Natural killer cell (primary cell): ENCODE measurements at regions not wholly inside any gene's neighbourhood (a gene's known extent, or its start where the extent isn't known, plus 50 kb on each side); places are given as distances from the start of the nearest gene placed in this dataset.

Source experiments
- ATAC-seq, 3 donors: fragments of 150-1000 bp in 2 of 3; fragments of 200-7000 bp in 1 of 3; cut with Tn5 transposase; 1 replicate in 1 of 3; 2 replicates in 2 of 3; pipeline ENCODE4 v1.10.0; 2021; ENCODE audit warnings: mild to moderate bottlenecking in 2 of 3, moderate library complexity in 2 of 3
- DNase-seq, 2 donors: peaks; one replicate each; pipeline versions ENCODE4 v3.0.0 to v3.0.0-alpha.2; 2013 to 2021; ENCODE audit warnings: mixed read lengths in 1 of 2
- H3K27ac ChIP-seq: one replicate; pipeline ENCODE4 v1.5.1; 2013; ENCODE audit warnings: mild to moderate bottlenecking, low read length
- H3K27me3 ChIP-seq: one replicate; pipeline ENCODE4 v1.6.1; 2013; ENCODE audit warnings: low read length; ENCODE audit not compliant: control insufficient read depth, insufficient read depth
- H3K36me3 ChIP-seq: one replicate; pipeline ENCODE4 v1.6.1; 2013; ENCODE audit warnings: low read length; ENCODE audit not compliant: control insufficient read depth, insufficient read depth
- H3K4me1 ChIP-seq: one replicate; pipeline ENCODE4 v1.6.1; 2013; ENCODE audit warnings: low read length; ENCODE audit not compliant: control insufficient read depth, insufficient read depth
- H3K4me3 ChIP-seq: one replicate; pipeline ENCODE4 v1.5.1; 2013; ENCODE audit warnings: low read length
- H3K9me3 ChIP-seq: one replicate; pipeline ENCODE4 v1.6.1; 2013; ENCODE audit warnings: low read length; ENCODE audit not compliant: control insufficient read depth, insufficient read depth
- H3K27ac Mint-ChIP-seq, 2 donors: one replicate each; pipeline ENCODE4 v1.8.0; 2022; ENCODE audit warnings: mild to moderate bottlenecking in 2 of 2, mixed read lengths in 2 of 2, moderate library complexity in 1 of 2
- H3K27me3 Mint-ChIP-seq, 2 donors: one replicate each; pipeline ENCODE4 v1.8.0; 2022; ENCODE audit warnings: low read depth in 2 of 2, mixed read lengths in 2 of 2
- H3K36me3 Mint-ChIP-seq: one replicate; pipeline ENCODE4 v1.8.0; 2022; ENCODE audit warnings: mixed read lengths
- H3K4me1 Mint-ChIP-seq, 2 donors: one replicate each; pipeline ENCODE4 v1.8.0; 2022; ENCODE audit warnings: mixed read lengths in 2 of 2
- H3K4me3 Mint-ChIP-seq: one replicate; pipeline ENCODE4 v1.8.0; 2022; ENCODE audit warnings: mild to moderate bottlenecking, moderate library complexity, mixed read lengths
- H3K9me3 Mint-ChIP-seq, 2 donors: one replicate each; pipeline ENCODE4 v1.8.0; 2022; ENCODE audit warnings: mixed read lengths in 2 of 2
- WGBS: methylation state at CpG from one replicate; pipeline ENCODE4 v1.1.7; 2013; ENCODE audit warnings: missing lambda C conversion rate; ENCODE audit not compliant: insufficient coverage; 5-methylcytosine and 5-hydroxymethylcytosine counted together
- intact Hi-C: fragments of 100-400 bp; cut with micrococcal nuclease; formaldehyde crosslinking; loops from one replicate; pipeline ENCODE4 v1.14.2; 2022
- TF ChIP-seq, protein P1 (sequence below): fragments of 200-600 bp; IDR thresholded peaks from one replicate; pipeline ENCODE4 v1.8.0; 2022; ENCODE audit warnings: antibody characterized with exemption

- ATAC-seq (no peak), DNase-seq (no peak)
- 86% methylated on average over 9 of the region's 9 CpGs for WGBS
- intact Hi-C loops, result no loop called here
- H3K9me3 Mint-ChIP-seq, result peaks cover 0 to 10% of the 10 kb centered on the region in 2 donors
- H3K4me1 ChIP-seq, result no peaks in the 10 kb centered on the region
- no peaks in the 10 kb centered on the region for H3K27me3 Mint-ChIP-seq
- TF ChIP-seq, protein P1, sequence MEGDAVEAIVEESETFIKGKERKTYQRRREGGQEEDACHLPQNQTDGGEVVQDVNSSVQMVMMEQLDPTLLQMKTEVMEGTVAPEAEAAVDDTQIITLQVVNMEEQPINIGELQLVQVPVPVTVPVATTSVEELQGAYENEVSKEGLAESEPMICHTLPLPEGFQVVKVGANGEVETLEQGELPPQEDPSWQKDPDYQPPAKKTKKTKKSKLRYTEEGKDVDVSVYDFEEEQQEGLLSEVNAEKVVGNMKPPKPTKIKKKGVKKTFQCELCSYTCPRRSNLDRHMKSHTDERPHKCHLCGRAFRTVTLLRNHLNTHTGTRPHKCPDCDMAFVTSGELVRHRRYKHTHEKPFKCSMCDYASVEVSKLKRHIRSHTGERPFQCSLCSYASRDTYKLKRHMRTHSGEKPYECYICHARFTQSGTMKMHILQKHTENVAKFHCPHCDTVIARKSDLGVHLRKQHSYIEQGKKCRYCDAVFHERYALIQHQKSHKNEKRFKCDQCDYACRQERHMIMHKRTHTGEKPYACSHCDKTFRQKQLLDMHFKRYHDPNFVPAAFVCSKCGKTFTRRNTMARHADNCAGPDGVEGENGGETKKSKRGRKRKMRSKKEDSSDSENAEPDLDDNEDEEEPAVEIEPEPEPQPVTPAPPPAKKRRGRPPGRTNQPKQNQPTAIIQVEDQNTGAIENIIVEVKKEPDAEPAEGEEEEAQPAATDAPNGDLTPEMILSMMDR, result no peak
- H3K27ac ChIP-seq, result no peak overlapping the region
- no peaks in the 10 kb centered on the region for H3K4me1 Mint-ChIP-seq
- H3K9me3 ChIP-seq, result no peaks in the 10 kb centered on the region
- H3K27me3 ChIP-seq, result no peaks in the 10 kb centered on the region
- no peaks in the 10 kb centered on the region for H3K36me3 Mint-ChIP-seq
- H3K4me3 Mint-ChIP-seq, result no peak overlapping the region
- H3K36me3 ChIP-seq, result no peaks in the 10 kb centered on the region
- H3K4me3 ChIP-seq, result no peak overlapping the region
- H3K27ac Mint-ChIP-seq, result no peak overlapping the region
Measured at GRCh38 chr3:148604270-148605085, 93.2 kb upstream of the AGTR1 start.

DNA sequence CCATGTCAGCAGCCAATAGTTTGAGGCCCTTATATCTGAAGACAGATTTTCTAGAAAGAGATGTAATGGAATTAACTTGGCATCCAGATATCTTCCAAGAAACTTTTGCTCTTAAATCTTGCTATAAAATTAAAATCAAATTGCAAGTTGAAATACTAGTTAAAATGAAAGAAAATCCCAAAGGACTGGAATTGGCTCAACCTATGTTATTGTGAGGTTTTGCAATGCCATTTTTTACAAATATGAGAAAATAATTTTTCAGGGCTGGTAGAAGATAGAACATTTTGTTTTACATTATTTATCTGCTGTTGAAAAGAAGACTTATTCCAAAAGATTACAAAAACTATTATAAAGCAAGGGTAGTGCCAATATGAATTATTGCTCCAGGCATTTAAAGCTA lies 92.2 kb upstream of the AGTR1 start:
- intact Hi-C loops, result no loop called here
- no peaks in the 10 kb centered on the region for H3K36me3 Mint-ChIP-seq
- Histone ChIP-seq H3K27ac (no peak overlapping the region), H3K36me3 (no peaks in the 10 kb centered on the region), H3K4me3 (no peak overlapping the region), H3K4me1 (no peaks in the 10 kb centered on the region), H3K27me3 (no peaks in the 10 kb centered on the region), H3K9me3 (no peaks in the 10 kb centered on the region)
- H3K4me1 Mint-ChIP-seq, result no peaks in the 10 kb centered on the region
- TF ChIP-seq, protein P1, result no peak
- H3K27ac Mint-ChIP-seq, result no peak overlapping the region
- no peak overlapping the region for H3K4me3 Mint-ChIP-seq
- DNase-seq (no peak), ATAC-seq (no peak)
- H3K27me3 Mint-ChIP-seq, result no peaks in the 10 kb centered on the region
- peaks cover 0 to 9% of the 10 kb centered on the region in 2 donors for H3K9me3 Mint-ChIP-seq

DNA sequence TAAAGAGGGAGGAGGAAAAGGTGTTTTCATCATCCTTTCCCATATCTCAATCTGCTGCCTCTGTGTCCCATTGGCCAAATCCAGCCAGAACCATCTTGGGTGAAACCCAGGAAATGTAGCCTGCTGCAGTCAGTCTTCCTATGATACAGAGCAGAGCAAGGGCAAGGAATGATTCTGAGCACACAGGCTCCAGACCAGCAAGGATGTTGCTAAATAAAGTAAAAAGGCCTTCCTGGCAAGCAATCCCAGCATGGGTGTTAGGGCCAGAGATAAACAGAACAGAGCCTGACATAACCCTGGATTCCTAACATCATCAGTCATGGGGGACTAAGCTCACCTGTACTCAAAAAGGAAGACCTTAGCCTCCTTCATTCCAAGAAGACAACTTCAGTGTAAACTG lies 90.7 kb upstream of the AGTR1 start:
- H3K36me3 Mint-ChIP-seq, result no peaks in the 10 kb centered on the region
- TF ChIP-seq, protein P1, result no peak
- no peaks in the 10 kb centered on the region for H3K9me3 ChIP-seq
- no peak overlapping the region for H3K27ac ChIP-seq
- no peak for ATAC-seq
- H3K36me3 ChIP-seq, result no peaks in the 10 kb centered on the region
- H3K4me3 Mint-ChIP-seq, result no peak overlapping the region
- no peak overlapping the region for H3K4me3 ChIP-seq
- no peaks in the 10 kb centered on the region for H3K4me1 ChIP-seq
- peaks cover 0 to 7% of the 10 kb centered on the region in 2 donors for H3K9me3 Mint-ChIP-seq
- no peaks in the 10 kb centered on the region for H3K4me1 Mint-ChIP-seq
- no peak overlapping the region for H3K27ac Mint-ChIP-seq
- H3K27me3 Mint-ChIP-seq, result no peaks in the 10 kb centered on the region
- intact Hi-C loops, result no loop called here
- DNase-seq, result no peak
- H3K27me3 ChIP-seq, result no peaks in the 10 kb centered on the region

DNA sequence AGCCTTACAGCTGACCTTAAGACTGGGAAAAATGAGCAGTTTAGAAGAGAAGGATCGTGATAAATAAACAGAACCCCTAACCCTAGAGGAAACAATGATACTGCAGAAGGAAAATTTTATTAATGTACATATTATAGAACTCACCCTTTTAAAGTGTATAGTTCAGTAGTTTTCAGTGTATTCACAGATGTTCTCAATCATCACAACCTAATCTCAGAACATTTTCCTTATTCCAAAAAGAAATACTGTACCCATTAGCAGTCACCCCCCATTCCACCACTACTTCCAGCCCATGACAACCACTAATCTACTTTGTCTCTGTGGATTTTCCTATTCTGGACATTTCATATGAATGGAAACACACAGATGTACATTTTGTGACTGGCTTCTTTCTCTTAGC lies 90.2 kb upstream of the AGTR1 start:
- TF ChIP-seq, protein P1, result no peak
- H3K27ac Mint-ChIP-seq, result no peak overlapping the region
- WGBS, result no CpG with 5 or more reads among the region's 1 CpG
- H3K9me3 ChIP-seq, result no peaks in the 10 kb centered on the region
- no peak overlapping the region for H3K4me3 Mint-ChIP-seq
- no peaks in the 10 kb centered on the region for H3K36me3 ChIP-seq
- DNase-seq, result no peak
- no peaks in the 10 kb centered on the region for H3K36me3 Mint-ChIP-seq
- ATAC-seq, result no peak
- H3K4me1 Mint-ChIP-seq, result no peaks in the 10 kb centered on the region
- H3K27me3 Mint-ChIP-seq, result no peaks in the 10 kb centered on the region
- peaks cover 3 to 7% of the 10 kb centered on the region in 2 donors for H3K9me3 Mint-ChIP-seq
- H3K4me3 ChIP-seq, result no peak overlapping the region
- intact Hi-C loops, result no loop called here
- H3K27ac ChIP-seq, result no peak overlapping the region
- H3K4me1 ChIP-seq, result no peaks in the 10 kb centered on the region
- no peaks in the 10 kb centered on the region for H3K27me3 ChIP-seq
